Gastroesophageal sphincter (tissue), 3 donors: ENCODE measurements at regions not wholly inside any gene's neighbourhood (a gene's known extent, or its start where the extent isn't known, plus 50 kb on each side); places are given as distances from the start of the nearest gene placed in this dataset.

Experiments used
- EP300 ChIP-seq: sonication (generic); formaldehyde crosslinking; IDR thresholded peaks from one replicate; pipeline ENCODE4 v1.6.1; 2017; ENCODE audit warnings: antibody characterized with exemption, mild to moderate bottlenecking
- TF ChIP-seq, protein P1 (sequence below), 4 experiments: fragments of 200-600 bp in 2 of 4; fragments of 450-650 bp in 2 of 4; sonication (generic) in 1 of 4; IDR thresholded peaks; one replicate each; pipeline ENCODE4 v1.5.1; 2017 to 2019; ENCODE audit warnings: antibody characterized with exemption in 4 of 4, mild to moderate bottlenecking in 2 of 4, moderate library complexity in 2 of 4

DNA sequence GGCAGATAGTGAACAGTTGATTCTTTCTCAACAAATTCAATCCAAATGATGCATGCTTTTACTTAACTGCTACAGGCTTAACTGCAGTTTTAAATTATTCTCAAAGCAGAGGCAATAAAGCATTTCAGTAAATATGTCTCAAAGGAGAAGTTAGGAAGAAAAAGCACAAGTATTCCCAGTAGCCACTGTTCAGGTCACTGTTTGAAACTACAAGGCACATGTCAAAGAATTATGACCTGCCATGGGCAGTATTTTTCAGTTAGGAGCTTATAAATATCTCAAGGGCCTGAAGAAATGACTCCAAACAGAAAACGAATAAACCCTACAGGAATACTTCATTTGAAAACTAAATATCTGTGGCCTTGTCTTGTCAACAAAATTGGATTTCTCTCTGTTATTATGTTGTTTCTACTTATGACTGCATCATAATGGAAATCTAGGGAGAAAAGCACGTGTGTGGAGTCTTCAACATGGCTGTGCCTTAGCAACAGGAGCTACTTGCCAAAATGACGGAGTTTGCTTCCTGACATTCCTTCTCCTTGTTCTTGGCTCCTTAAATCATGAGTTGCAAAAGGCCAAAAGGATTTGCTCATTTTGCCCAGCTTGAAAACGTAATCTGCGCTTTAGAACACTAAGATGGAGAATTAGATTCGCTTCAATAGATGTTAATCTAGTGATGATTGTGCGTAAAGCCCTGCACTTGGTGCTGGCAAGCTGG lies 67.6 kb upstream of the GPR101 start:
- TF ChIP-seq, protein P1, sequence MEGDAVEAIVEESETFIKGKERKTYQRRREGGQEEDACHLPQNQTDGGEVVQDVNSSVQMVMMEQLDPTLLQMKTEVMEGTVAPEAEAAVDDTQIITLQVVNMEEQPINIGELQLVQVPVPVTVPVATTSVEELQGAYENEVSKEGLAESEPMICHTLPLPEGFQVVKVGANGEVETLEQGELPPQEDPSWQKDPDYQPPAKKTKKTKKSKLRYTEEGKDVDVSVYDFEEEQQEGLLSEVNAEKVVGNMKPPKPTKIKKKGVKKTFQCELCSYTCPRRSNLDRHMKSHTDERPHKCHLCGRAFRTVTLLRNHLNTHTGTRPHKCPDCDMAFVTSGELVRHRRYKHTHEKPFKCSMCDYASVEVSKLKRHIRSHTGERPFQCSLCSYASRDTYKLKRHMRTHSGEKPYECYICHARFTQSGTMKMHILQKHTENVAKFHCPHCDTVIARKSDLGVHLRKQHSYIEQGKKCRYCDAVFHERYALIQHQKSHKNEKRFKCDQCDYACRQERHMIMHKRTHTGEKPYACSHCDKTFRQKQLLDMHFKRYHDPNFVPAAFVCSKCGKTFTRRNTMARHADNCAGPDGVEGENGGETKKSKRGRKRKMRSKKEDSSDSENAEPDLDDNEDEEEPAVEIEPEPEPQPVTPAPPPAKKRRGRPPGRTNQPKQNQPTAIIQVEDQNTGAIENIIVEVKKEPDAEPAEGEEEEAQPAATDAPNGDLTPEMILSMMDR (IDR thresholded peaks at IDR 0.05), result no peak
- no peak for TF ChIP-seq EP300
